Breast epithelium (tissue), 3 donors: ENCODE measurements at regions not wholly inside any gene's neighbourhood (a gene's known extent, or its start where the extent isn't known, plus 50 kb on each side); places are given as distances from the start of the nearest gene placed in this dataset.

Experiments
- POLR2A ChIP-seq: fragments of 450-650 bp; IDR thresholded peaks from one replicate; pipeline ENCODE4 v1.6.1; 2016; ENCODE audit warnings: antibody characterized with exemption, mild to moderate bottlenecking, moderate library complexity
- POLR2AphosphoS5 ChIP-seq, 3 donors: sonication (generic); formaldehyde crosslinking; IDR thresholded peaks; one replicate each; pipeline ENCODE4 v1.6.1; 2017; ENCODE audit warnings: antibody characterized with exemption in 3 of 3
- TF ChIP-seq, protein P1 (sequence below), 3 donors: fragments of 450-650 bp; IDR thresholded peaks; one replicate each; pipeline ENCODE4 v1.5.1; 2016 to 2017; ENCODE audit warnings: antibody characterized with exemption in 3 of 3, mild to moderate bottlenecking in 3 of 3, moderate library complexity in 3 of 3

DNA sequence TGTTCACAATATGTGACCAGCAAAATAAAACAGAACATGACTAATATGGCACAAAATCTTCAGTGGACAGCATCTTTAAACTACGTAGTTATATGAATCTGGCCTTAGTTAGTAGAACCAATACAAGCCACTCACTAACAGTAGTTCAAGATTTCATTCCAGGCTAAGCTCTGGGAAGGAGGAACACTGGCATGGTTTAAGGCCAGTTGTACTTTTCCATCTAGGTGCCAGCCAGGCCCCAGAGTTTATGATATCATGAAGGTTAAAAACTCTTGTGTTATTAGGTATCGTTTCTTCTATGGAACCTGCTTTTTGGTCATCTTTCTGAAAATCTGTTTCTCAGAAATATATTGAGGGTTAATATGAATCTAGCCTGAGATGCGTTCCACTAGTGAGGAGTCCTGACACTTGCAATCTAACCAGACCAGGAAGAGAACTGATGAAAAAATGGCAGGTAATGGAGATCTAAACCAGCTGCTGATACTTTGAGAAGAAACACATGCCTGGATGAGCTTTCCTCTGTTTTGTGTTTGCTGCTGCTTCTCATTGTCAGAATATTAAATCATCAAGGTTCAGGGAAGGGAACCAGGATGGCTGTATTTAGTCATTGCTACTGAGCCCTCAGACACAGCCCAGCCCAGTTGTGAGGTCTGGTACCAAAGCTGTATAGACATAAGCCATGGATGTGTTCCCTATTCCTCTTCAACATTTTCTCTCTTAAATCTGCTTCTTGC is 182.8 kb upstream of the SETBP1 start:
- no peak for TF ChIP-seq POLR2A
- TF ChIP-seq, protein P1, sequence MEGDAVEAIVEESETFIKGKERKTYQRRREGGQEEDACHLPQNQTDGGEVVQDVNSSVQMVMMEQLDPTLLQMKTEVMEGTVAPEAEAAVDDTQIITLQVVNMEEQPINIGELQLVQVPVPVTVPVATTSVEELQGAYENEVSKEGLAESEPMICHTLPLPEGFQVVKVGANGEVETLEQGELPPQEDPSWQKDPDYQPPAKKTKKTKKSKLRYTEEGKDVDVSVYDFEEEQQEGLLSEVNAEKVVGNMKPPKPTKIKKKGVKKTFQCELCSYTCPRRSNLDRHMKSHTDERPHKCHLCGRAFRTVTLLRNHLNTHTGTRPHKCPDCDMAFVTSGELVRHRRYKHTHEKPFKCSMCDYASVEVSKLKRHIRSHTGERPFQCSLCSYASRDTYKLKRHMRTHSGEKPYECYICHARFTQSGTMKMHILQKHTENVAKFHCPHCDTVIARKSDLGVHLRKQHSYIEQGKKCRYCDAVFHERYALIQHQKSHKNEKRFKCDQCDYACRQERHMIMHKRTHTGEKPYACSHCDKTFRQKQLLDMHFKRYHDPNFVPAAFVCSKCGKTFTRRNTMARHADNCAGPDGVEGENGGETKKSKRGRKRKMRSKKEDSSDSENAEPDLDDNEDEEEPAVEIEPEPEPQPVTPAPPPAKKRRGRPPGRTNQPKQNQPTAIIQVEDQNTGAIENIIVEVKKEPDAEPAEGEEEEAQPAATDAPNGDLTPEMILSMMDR (IDR thresholded peaks at IDR 0.05): no peak
- no peak for TF ChIP-seq POLR2AphosphoS5 (IDR thresholded peaks at IDR 0.05)
